CD4-positive, alpha-beta T cell treated with Interferon gamma for 1 hour (primary cell): ENCODE measurements at regions not wholly inside any gene's neighbourhood (a gene's known extent, or its start where the extent isn't known, plus 50 kb on each side); places are given as distances from the start of the nearest gene placed in this dataset.

Experiments
- DNase-seq: peaks from one replicate; pipeline ENCODE4 v3.0.0-alpha.2; 2020

GRCh38 chr15:67892559-67893377, 52.9 kb upstream of the RNU6-1 start:
- no peak for DNase-seq

GRCh38 chr15:67895237-67895636, 55.4 kb upstream of the RNU6-1 start:
- no peak for DNase-seq

- DNase-seq: no peak
Measured at GRCh38 chr15:67897646-67898339, 57.9 kb upstream of the RNU6-1 start.

DNA sequence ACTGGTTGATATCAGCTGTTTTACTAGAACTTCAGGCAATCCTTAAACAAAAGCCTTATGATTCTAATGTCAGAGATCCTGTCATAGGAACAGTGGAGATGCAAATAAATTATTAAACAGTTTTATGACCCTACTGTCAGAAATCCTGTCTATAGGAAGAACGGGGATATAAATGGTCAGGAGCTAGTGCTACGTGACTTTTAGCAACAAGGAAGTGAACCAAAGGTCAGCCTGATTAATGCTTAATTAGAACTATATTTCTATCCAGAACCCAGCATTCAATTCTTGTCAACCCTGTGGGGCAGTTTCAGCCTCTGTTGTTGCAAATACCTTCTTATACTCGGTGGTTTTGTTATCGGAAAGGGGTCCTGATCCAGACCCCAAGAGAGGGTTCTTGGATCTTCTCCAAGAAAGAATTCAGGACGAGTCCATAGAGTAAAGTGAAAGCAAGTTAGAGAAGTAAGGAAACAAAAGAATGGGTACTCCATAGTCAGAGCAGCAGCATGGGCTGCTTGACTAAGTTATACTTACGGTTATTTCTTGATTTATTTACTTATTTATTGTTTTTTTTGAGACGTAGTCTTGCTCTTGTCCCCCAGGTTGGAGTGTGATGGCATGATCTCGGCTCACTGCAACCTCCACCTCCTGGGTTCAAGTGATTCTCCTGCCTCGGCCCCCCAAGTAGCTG, 59.9 kb upstream of the RNU6-1 start:
- no peak for DNase-seq

GRCh38 chr15:67900621-67901147, 60.8 kb upstream of the RNU6-1 start:
- DNase-seq: no peak

GRCh38 chr15:67901922-67902321, 62.1 kb upstream of the RNU6-1 start:
- DNase-seq: no peak

- no peak for DNase-seq
Measured at GRCh38 chr15:67902579-67903009, 62.7 kb upstream of the RNU6-1 start.

GRCh38 chr15:67903708-67904107, 63.9 kb upstream of the RNU6-1 start:
- no peak for DNase-seq

DNA sequence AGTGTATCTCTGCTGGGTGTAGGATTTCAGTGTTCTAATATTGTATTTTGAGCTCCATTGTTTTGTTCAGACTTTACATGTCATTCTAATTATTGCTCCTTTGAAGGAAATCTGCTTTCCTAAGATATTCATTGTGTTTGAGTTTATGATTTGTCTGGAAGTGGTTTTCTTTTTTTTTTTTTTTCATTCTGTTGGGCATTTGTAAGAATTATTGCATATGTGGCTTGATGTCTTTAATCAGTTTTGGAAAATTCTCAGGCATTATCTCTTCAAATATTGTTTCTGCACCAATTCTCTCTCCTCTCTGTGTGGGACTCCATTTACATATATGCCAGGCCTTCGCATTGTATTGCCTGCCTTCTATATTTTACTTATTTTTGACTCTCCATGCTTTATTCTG, 65.8 kb upstream of the RNU6-1 start:
- no peak for DNase-seq

GRCh38 chr15:67906382-67906781, 66.5 kb upstream of the RNU6-1 start:
- DNase-seq: no peak

DNA sequence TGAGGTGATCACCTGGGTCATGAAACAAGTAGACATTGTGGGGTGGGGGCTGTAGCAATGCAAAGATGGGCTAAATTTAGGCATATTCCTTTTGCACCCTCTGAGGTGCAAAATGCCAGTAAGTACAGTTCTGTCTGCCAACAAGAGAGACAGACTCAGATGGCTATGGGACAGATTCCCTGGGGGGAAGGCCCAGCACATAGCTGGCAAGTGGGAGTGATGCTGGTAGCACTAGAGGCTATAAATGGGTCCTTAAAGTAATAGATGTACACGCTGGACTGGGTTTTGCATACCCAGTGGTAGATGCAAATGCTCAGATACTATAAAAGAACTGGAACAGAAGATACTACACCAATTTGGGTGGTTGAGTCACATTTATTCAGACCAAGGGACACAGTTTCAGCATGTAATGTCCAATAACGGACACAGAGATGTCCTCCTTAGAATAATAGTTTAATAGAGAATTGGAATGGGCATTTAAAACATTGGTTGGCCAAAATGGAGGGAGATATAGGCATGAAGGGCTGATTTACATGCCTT, 67.4 kb upstream of the RNU6-1 start:
- DNase-seq: no peak

DNA sequence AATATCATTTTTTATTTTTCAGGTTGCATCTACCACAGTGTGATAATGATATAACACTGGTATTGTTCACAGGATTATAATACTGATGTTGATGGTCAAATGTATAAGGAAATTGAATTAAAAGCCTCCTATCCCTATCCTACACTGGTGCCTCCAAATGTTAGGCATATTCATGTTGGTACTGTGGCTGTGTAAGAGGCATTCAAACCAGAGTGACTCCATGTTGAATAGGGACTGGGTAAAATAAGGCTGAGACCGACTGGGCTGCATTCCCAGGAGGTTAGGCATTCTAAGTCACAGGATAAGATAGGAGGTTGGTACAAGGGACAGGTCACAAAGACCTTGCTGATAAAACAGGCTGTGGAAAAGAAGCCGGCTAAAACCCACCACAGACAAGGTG, 68.9 kb upstream of the RNU6-1 start:
- no peak for DNase-seq

DNA sequence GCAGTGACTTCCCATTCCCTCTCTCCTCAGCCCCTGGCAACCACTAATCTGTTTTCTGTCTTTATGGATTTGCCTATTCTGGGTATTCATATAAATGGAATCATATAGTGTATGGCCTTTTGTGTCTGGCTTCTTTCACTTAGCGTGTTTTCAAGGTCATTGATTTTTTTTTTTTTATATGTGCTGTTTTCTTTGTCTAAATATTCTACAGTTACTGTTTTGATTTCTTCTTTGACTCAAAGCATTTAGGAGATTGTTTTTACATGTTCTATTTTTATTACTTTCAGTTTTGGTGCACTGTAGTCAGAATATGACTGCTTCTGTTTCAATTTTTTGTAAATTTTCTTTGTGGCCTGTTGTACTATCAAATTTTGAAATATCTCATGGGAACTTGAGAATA, 71.9 kb upstream of the RNU6-1 start:
- no peak for DNase-seq

GRCh38 chr15:67914028-67914427, 74.2 kb upstream of the RNU6-1 start:
- DNase-seq: no peak

GRCh38 chr15:67914537-67915460, 75.0 kb upstream of the RNU6-1 start:
- no peak for DNase-seq

GRCh38 chr15:67915461-67916374, 75.9 kb upstream of the RNU6-1 start:
- no peak for DNase-seq

GRCh38 chr15:67916565-67916964, 76.7 kb upstream of the RNU6-1 start:
- no peak for DNase-seq

GRCh38 chr15:67917037-67917436, 77.2 kb upstream of the RNU6-1 start:
- DNase-seq: no peak

GRCh38 chr15:67917636-67918035, 77.8 kb upstream of the RNU6-1 start:
- DNase-seq: no peak

DNA sequence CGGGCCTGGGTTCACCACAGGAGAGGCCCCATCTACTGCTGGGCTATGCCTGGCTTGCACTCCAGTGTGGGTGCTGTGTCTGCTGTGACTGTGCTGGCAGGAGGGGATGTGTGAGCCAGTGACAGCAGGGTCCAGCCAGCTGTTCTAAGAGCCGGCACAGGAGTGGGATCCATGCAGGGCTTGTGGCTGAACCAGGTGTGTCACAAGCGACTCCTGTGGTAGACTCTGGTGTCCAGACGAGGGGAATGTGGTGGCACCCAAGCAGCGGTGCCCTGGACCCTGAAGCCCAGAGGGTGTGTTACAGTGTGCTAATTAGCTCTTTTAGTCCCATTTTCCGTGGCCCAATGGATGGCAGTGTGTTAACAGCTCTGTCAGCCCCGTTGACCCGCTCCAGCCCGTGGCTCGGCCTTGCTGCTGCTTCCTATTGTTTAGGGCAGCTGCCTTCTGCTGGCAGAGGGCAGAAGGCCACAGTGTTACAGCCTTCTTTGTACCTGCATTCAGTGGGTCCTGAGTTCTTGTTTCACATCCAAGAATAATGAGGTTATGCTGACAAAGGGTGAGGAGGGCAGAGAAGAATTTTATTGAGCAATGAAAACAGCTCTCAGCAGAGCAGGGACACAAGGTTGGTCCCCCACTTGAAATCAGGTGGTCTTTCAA, 78.5 kb upstream of the RNU6-1 start:
- no peak for DNase-seq
